Sciatic nerve (tissue), 2 donors: ENCODE measurements at regions not wholly inside any gene's neighbourhood (a gene's known extent, or its start where the extent isn't known, plus 50 kb on each side); places are given as distances from the start of the nearest gene placed in this dataset.
"Not testable (repeated sequence)": the region's sequence is repeated elsewhere in the genome, so short reads cannot be mapped to it uniquely, and the experiment has no call there.

ENCODE experiments used
- ATAC-seq: fragments of 200-7000 bp; cut with Tn5 transposase; one replicate; pipeline ENCODE4 v1.9.1; 2020; ENCODE audit warnings: mild to moderate bottlenecking, moderate library complexity
- DNase-seq: peaks from one replicate; pipeline ENCODE4 v3.0.0-alpha.2; 2020; ENCODE audit warnings: low spot score
- intact Hi-C: fragments of 100-400 bp; cut with DNase I; formaldehyde crosslinking; loops from one replicate; pipeline ENCODE4 v1.14.2; 2022
- donor health status: DM: no; HTN: no; CAD: no.
- donor health status: DM: no; HTN: no; CAD: no.

- DNase-seq: no peak
- intact Hi-C loops: no loop called here
- ATAC-seq: no peak
These were observed 166.3 kb downstream of the C9orf50 start for GRCh38 chr9:129454467-129455067.

GRCh38 chr9:129453734-129454133, 167.2 kb downstream of the C9orf50 start:
- ATAC-seq (no peak), DNase-seq (no peak)
- intact Hi-C loops: no loop called here

- ATAC-seq: peak; percentile 41
- no peak for DNase-seq
- intact Hi-C loops: no loop called here
These were observed 169.2 kb downstream of the C9orf50 start for GRCh38 chr9:129451669-129452068.

- intact Hi-C loops: no loop called here
- DNase-seq (no peak), ATAC-seq (peak; percentile 68)
These were observed 169.7 kb downstream of the C9orf50 start for GRCh38 chr9:129451089-129451656.

GRCh38 chr9:129449066-129449465, 171.8 kb downstream of the C9orf50 start:
- DNase-seq (no peak), ATAC-seq (no peak)
- intact Hi-C loops: no loop called here

- ATAC-seq: no peak
- intact Hi-C loops: no loop called here
- DNase-seq: no peak
These were observed 173.9 kb downstream of the C9orf50 start for GRCh38 chr9:129446828-129447550.

- DNase-seq (no peak), ATAC-seq (no peak)
- intact Hi-C loops: no loop called here
These were observed 175.1 kb downstream of the C9orf50 start for GRCh38 chr9:129445794-129446306.

GRCh38 chr9:129443515-129444164, 177.3 kb downstream of the C9orf50 start:
- intact Hi-C loops, ATAC-seq, DNase-seq: not testable (repeated sequence)

- DNase-seq (no peak), ATAC-seq (no peak)
- intact Hi-C loops: no loop called here
These were observed 177.9 kb downstream of the C9orf50 start for GRCh38 chr9:129442803-129443511.

GRCh38 chr9:129441852-129442251, 179.0 kb downstream of the C9orf50 start:
- ATAC-seq: no peak
- intact Hi-C loops: no loop called here
- no peak for DNase-seq

- intact Hi-C loops: no loop called here
- no peak for ATAC-seq
- no peak for DNase-seq
These were observed 180.3 kb downstream of the C9orf50 start for GRCh38 chr9:129440435-129441186.

GRCh38 chr9:129439242-129439641, 181.7 kb downstream of the C9orf50 start:
- no peak for DNase-seq
- intact Hi-C loops: no loop called here
- no peak for ATAC-seq

- DNase-seq (no peak), ATAC-seq (peak; percentile 60)
- intact Hi-C loops: no loop called here
These were observed 183.1 kb downstream of the C9orf50 start for GRCh38 chr9:129437626-129438323.

GRCh38 chr9:129436751-129437625, 183.9 kb downstream of the C9orf50 start:
- intact Hi-C loops: no loop called here
- ATAC-seq (peak; percentile 70), DNase-seq (peak; percentile 81)

GRCh38 chr9:129435988-129436717, 184.7 kb downstream of the C9orf50 start:
- intact Hi-C loops: no loop called here
- DNase-seq (no peak), ATAC-seq (peak; percentile 14)

GRCh38 chr9:129435291-129435690, 185.6 kb downstream of the C9orf50 start:
- ATAC-seq (no peak), DNase-seq (no peak)
- intact Hi-C loops: no loop called here
